ENCODE measurements at regions not wholly inside any gene's neighbourhood (a gene's known extent, or its start where the extent isn't known, plus 50 kb on each side); places are given as distances from the start of the nearest gene placed in this dataset.

- TF ChIP-seq, protein P1, sequence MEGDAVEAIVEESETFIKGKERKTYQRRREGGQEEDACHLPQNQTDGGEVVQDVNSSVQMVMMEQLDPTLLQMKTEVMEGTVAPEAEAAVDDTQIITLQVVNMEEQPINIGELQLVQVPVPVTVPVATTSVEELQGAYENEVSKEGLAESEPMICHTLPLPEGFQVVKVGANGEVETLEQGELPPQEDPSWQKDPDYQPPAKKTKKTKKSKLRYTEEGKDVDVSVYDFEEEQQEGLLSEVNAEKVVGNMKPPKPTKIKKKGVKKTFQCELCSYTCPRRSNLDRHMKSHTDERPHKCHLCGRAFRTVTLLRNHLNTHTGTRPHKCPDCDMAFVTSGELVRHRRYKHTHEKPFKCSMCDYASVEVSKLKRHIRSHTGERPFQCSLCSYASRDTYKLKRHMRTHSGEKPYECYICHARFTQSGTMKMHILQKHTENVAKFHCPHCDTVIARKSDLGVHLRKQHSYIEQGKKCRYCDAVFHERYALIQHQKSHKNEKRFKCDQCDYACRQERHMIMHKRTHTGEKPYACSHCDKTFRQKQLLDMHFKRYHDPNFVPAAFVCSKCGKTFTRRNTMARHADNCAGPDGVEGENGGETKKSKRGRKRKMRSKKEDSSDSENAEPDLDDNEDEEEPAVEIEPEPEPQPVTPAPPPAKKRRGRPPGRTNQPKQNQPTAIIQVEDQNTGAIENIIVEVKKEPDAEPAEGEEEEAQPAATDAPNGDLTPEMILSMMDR (IDR thresholded peaks at IDR 0.05; ENCODE audit: low read depth, low read length, poor library complexity, severe bottlenecking): no peak
- TF ChIP-seq EZH2phosphoT487 (IDR thresholded peaks at IDR 0.05; ENCODE audit: borderline replicate concordance, low read length): no peak
- no peak overlapping the region for H3K4me3 ChIP-seq (ENCODE audit: low read length)
- no peaks in the 10 kb centered on the region for H3F3A ChIP-seq (ENCODE audit: control insufficient read depth, insufficient read depth)
- H3K27me3 ChIP-seq (ENCODE audit: control insufficient read depth, low read length): no peaks in the 10 kb centered on the region
- H3K4me2 ChIP-seq (ENCODE audit: low read length): no peak overlapping the region
- H3K4me1 ChIP-seq (ENCODE audit: control insufficient read depth, low read length): peaks cover 9% of the 10 kb centered on the region
- no peaks in the 10 kb centered on the region for H3K79me2 ChIP-seq (ENCODE audit: control insufficient read depth, low read length)
- no peaks in the 10 kb centered on the region for H3K36me3 ChIP-seq (ENCODE audit: control insufficient read depth, low read length)
- H3K27ac ChIP-seq (ENCODE audit: low read depth, low read length): no peak overlapping the region
- H4K20me1 ChIP-seq (ENCODE audit: control insufficient read depth, insufficient read depth, low read depth, low read length): no peaks in the 10 kb centered on the region
- H3K9me2 ChIP-seq (replicated peaks; ENCODE audit: control insufficient read depth, low read length): no peaks in the 10 kb centered on the region
- H3K9me3 ChIP-seq (ENCODE audit: control insufficient read depth, insufficient read depth, low read length): peaks cover 8% of the 10 kb centered on the region; the same call in 1 of the 2 replicates
Observed at GRCh38 chr7:52920977-52921376, 114.5 kb upstream of the POM121L12 start.

GRCh38 chr7:52917982-52918578 lies 117.4 kb upstream of the POM121L12 start:
- no peak overlapping the region for H3K27ac ChIP-seq (ENCODE audit: low read depth, low read length)
- no peaks in the 10 kb centered on the region for H3K9me2 ChIP-seq (replicated peaks; ENCODE audit: control insufficient read depth, low read length)
- no peak overlapping the region for H3K4me3 ChIP-seq (ENCODE audit: low read length)
- H3F3A ChIP-seq (ENCODE audit: control insufficient read depth, insufficient read depth): no peaks in the 10 kb centered on the region
- no peak for TF ChIP-seq EZH2phosphoT487 (IDR thresholded peaks at IDR 0.05; ENCODE audit: borderline replicate concordance, low read length)
- TF ChIP-seq, protein P1 (IDR thresholded peaks at IDR 0.05; ENCODE audit: low read depth, low read length, poor library complexity, severe bottlenecking): peak; percentile 52
- H3K9me3 ChIP-seq (ENCODE audit: control insufficient read depth, insufficient read depth, low read length): peaks cover 3% of the 10 kb centered on the region; the same call in 1 of the 2 replicates
- no peaks in the 10 kb centered on the region for H3K27me3 ChIP-seq (ENCODE audit: control insufficient read depth, low read length)
- H3K79me2 ChIP-seq (ENCODE audit: control insufficient read depth, low read length): no peaks in the 10 kb centered on the region
- H3K4me2 ChIP-seq (ENCODE audit: low read length): no peak overlapping the region
- peaks cover 9% of the 10 kb centered on the region for H3K4me1 ChIP-seq (ENCODE audit: control insufficient read depth, low read length)
- H3K36me3 ChIP-seq (ENCODE audit: control insufficient read depth, low read length): no peaks in the 10 kb centered on the region
- H4K20me1 ChIP-seq (ENCODE audit: control insufficient read depth, insufficient read depth, low read depth, low read length): no peaks in the 10 kb centered on the region

- TF ChIP-seq, protein P1 (IDR thresholded peaks at IDR 0.05; ENCODE audit: low read depth, low read length, poor library complexity, severe bottlenecking): no peak
- no peak for TF ChIP-seq EZH2phosphoT487 (IDR thresholded peaks at IDR 0.05; ENCODE audit: borderline replicate concordance, low read length)
- H3K27me3 ChIP-seq (ENCODE audit: control insufficient read depth, low read length): no peaks in the 10 kb centered on the region
- no peaks in the 10 kb centered on the region for H3F3A ChIP-seq (ENCODE audit: control insufficient read depth, insufficient read depth)
- no peak overlapping the region for H3K4me2 ChIP-seq (ENCODE audit: low read length)
- H3K79me2 ChIP-seq (ENCODE audit: control insufficient read depth, low read length): no peaks in the 10 kb centered on the region
- no peaks in the 10 kb centered on the region for H4K20me1 ChIP-seq (ENCODE audit: control insufficient read depth, insufficient read depth, low read depth, low read length)
- peaks cover 2% of the 10 kb centered on the region for H3K4me1 ChIP-seq (ENCODE audit: control insufficient read depth, low read length)
- H3K4me3 ChIP-seq (ENCODE audit: low read length): no peak overlapping the region
- H3K27ac ChIP-seq (ENCODE audit: low read depth, low read length): no peak overlapping the region
- peaks cover 11% of the 10 kb centered on the region; the same call in 1 of the 2 replicates for H3K9me3 ChIP-seq (ENCODE audit: control insufficient read depth, insufficient read depth, low read length)
- H3K36me3 ChIP-seq (ENCODE audit: control insufficient read depth, low read length): no peaks in the 10 kb centered on the region
- H3K9me2 ChIP-seq (replicated peaks; ENCODE audit: control insufficient read depth, low read length): no peaks in the 10 kb centered on the region
Observed at GRCh38 chr7:52911795-52912194, 123.6 kb upstream of the POM121L12 start.

All from DOHH2 (cell line).